Brain pericyte (primary cell): ENCODE measurements at regions not wholly inside any gene's neighbourhood (a gene's known extent, or its start where the extent isn't known, plus 50 kb on each side); places are given as distances from the start of the nearest gene placed in this dataset.
"Not testable (repeated sequence)": the region's sequence is repeated elsewhere in the genome, so short reads cannot be mapped to it uniquely, and the experiment has no call there.

Source experiments
- DNase-seq: peaks from one replicate; pipeline ENCODE4 v3.0.0-alpha.2; 2012; ENCODE audit warnings: low read depth, low spot score

- DNase-seq: no peak
Observed at GRCh38 chr7:10577866-10578374, 395.8 kb upstream of the PHF14 start.

- no peak for DNase-seq
Observed at GRCh38 chr7:10579561-10579960, 394.1 kb upstream of the PHF14 start.

- DNase-seq: no peak
Observed at GRCh38 chr7:10584886-10585285, 388.8 kb upstream of the PHF14 start.

GRCh38 chr7:10588084-10588483 is 385.6 kb upstream of the PHF14 start:
- no peak for DNase-seq

- DNase-seq: no peak
Observed at GRCh38 chr7:10592604-10593003, 381.1 kb upstream of the PHF14 start.

GRCh38 chr7:10593080-10593479 is 380.6 kb upstream of the PHF14 start:
- DNase-seq: no peak

GRCh38 chr7:10596827-10597226 is 376.8 kb upstream of the PHF14 start:
- no peak for DNase-seq

- no peak for DNase-seq
Observed at GRCh38 chr7:10604128-10604527, 369.5 kb upstream of the PHF14 start.

- DNase-seq: no peak
Observed at GRCh38 chr7:10612950-10613349, 360.7 kb upstream of the PHF14 start.

GRCh38 chr7:10618953-10619352 is 354.7 kb upstream of the PHF14 start:
- DNase-seq: no peak

GRCh38 chr7:10632712-10633111 is 341.0 kb upstream of the PHF14 start:
- no peak for DNase-seq

- DNase-seq: no peak
Observed at GRCh38 chr7:10634239-10634638, 339.4 kb upstream of the PHF14 start.

- DNase-seq: no peak
Observed at GRCh38 chr7:10637991-10638390, 335.7 kb upstream of the PHF14 start.

GRCh38 chr7:10643545-10643944 is 330.1 kb upstream of the PHF14 start:
- no peak for DNase-seq

- no peak for DNase-seq
Observed at GRCh38 chr7:10644849-10645248, 328.8 kb upstream of the PHF14 start.

- no peak for DNase-seq
Observed at GRCh38 chr7:10646194-10646593, 327.5 kb upstream of the PHF14 start.

- DNase-seq: no peak
Observed at GRCh38 chr7:10648289-10648688, 325.4 kb upstream of the PHF14 start.

- not testable (repeated sequence) for DNase-seq
Observed at GRCh38 chr7:10649120-10649519, 324.6 kb upstream of the PHF14 start.

GRCh38 chr7:10655031-10655430 is 318.6 kb upstream of the PHF14 start:
- no peak for DNase-seq

- DNase-seq: no peak
Observed at GRCh38 chr7:10657201-10657600, 316.5 kb upstream of the PHF14 start.

- DNase-seq: no peak
Observed at GRCh38 chr7:10657837-10658236, 315.8 kb upstream of the PHF14 start.

- no peak for DNase-seq
Observed at GRCh38 chr7:10662491-10662890, 311.2 kb upstream of the PHF14 start.

- no peak for DNase-seq
Observed at GRCh38 chr7:10662982-10663884, 310.4 kb upstream of the PHF14 start.
